PC-9 (cell line): ENCODE measurements at regions not wholly inside any gene's neighbourhood (a gene's known extent, or its start where the extent isn't known, plus 50 kb on each side); places are given as distances from the start of the nearest gene placed in this dataset.

Experiments
- BruUV-seq: library from RNA; stranded (reverse); fragments of 400-500 nt; replicated peaks from 2 replicates; lab custom pipeline; 2021; lab: Mats Ljungman, UMichigan
- CTCF ChIA-PET: fragments of 300-600 bp; sonication (Branson Sonifier 250); formaldehyde crosslinking; loops from one replicate; lab custom pipeline; 2022; ENCODE audit warnings: antibody characterized with exemption; lab: Charles Lee
- POLR2A ChIA-PET: fragments of 300-600 bp; sonication (Branson Sonifier 250); formaldehyde crosslinking; loops from one replicate; lab custom pipeline; 2022; ENCODE audit warnings: antibody characterized with exemption; ENCODE audit not compliant: unreplicated experiment; lab: Charles Lee
- DNase-seq, 2 experiments: peaks; one replicate each; pipeline versions ENCODE4 v3.0.0 to v3.0.0-alpha.2; 2015 to 2022; ENCODE audit warnings: mixed read lengths in 1 of 2
- H2AFZ ChIP-seq: fragments of 200-600 bp; sonication (generic); 2 replicates; pipeline ENCODE4 v1.8.1; 2017; ENCODE audit warnings: antibody characterized with exemption
- H3F3A ChIP-seq: fragments of 200-600 bp; sonication (generic); 2 replicates; pipeline ENCODE4 v1.8.1; 2017; ENCODE audit warnings: antibody characterized with exemption, mild to moderate bottlenecking, low read depth; ENCODE audit not compliant: insufficient read depth
- H3K27ac ChIP-seq: fragments of 200-600 bp; sonication (generic); 2 replicates; pipeline ENCODE4 v1.6.1; 2016; ENCODE audit warnings: mixed run types
- H3K27me3 ChIP-seq: fragments of 200-600 bp; sonication (generic); 2 replicates; pipeline ENCODE4 v1.6.1; 2016; ENCODE audit warnings: low read depth, mixed run types; ENCODE audit not compliant: insufficient read depth
- H3K36me3 ChIP-seq: fragments of 200-600 bp; sonication (generic); 2 replicates; pipeline ENCODE4 v1.6.1; 2016; ENCODE audit warnings: low read depth, mixed run types
- H3K4me1 ChIP-seq: fragments of 200-600 bp; sonication (generic); replicated peaks from 2 replicates; pipeline ENCODE4 v1.6.1; 2016; ENCODE audit warnings: mixed run types; ENCODE audit not compliant: insufficient read depth
- H3K4me2 ChIP-seq: fragments of 200-600 bp; sonication (generic); 2 replicates; pipeline ENCODE4 v1.6.1; 2017; ENCODE audit warnings: mixed run types
- H3K4me3 ChIP-seq: fragments of 200-600 bp; sonication (generic); 2 replicates; pipeline ENCODE4 v1.6.1; 2016; ENCODE audit warnings: mixed run types
- H3K79me2 ChIP-seq: fragments of 200-600 bp; sonication (generic); 2 replicates; pipeline ENCODE4 v1.6.1; 2017; ENCODE audit warnings: low read depth, mixed run types
- H3K9me2 ChIP-seq: fragments of 200-600 bp; sonication (generic); 2 replicates; pipeline ENCODE4 v1.8.1; 2017; ENCODE audit warnings: mild to moderate bottlenecking; ENCODE audit not compliant: insufficient read depth
- H3K9me3 ChIP-seq: fragments of 200-600 bp; sonication (generic); 2 replicates; pipeline ENCODE4 v1.8.1; 2016; ENCODE audit warnings: low read depth; ENCODE audit not compliant: insufficient read depth
- H4K20me1 ChIP-seq: fragments of 200-600 bp; sonication (generic); 2 replicates; pipeline ENCODE4 v1.8.1; 2017; ENCODE audit not compliant: insufficient read depth
- EZH2 ChIP-seq: fragments of 200-600 bp; sonication (generic); IDR thresholded peaks from 2 replicates; pipeline ENCODE4 v1.8.0; 2017; ENCODE audit warnings: antibody characterized with exemption, low read depth
- intact Hi-C: fragments of 100-400 bp; cut with micrococcal nuclease; formaldehyde crosslinking; loops from one replicate; pipeline ENCODE4 v1.10.0; 2022; ENCODE audit not compliant: unreplicated experiment
- TF ChIP-seq, protein P1 (sequence below): fragments of 200-600 bp; sonication (generic); conservative IDR thresholded peaks from 2 replicates; pipeline ENCODE4 v1.6.1; 2017; ENCODE audit warnings: mixed run types, antibody characterized with exemption, mild to moderate bottlenecking, moderate library complexity

DNA sequence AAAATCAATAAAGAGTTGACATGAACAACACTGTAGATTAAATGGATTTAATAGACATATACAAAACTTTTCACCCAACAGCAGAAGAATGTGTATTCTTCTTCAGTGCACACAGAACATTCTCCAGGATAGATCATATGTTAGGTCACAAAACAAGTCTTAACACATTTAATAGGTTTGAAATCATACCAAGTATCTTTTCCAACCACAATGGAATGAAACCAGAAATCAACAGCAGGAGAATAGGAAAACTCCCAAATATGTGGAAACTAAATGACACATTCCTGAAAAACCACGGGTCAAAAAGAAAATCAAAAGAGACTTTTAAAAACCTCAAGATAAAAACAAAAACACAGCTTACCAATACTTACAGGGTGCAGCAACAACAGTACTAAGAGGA lies 790.1 kb upstream of the ZNF608 start:
- Histone ChIP-seq H3K36me3 (no peaks in the 10 kb centered on the region), H3K9me3 (peaks cover 7% of the 10 kb centered on the region; the same call in 1 of the 2 replicates), H3K4me1 (no peaks in the 10 kb centered on the region), H3K4me2 (no peak overlapping the region), H3K27ac (no peak overlapping the region), H3K9me2 (no peaks in the 10 kb centered on the region), H3K79me2 (no peaks in the 10 kb centered on the region), H4K20me1 (no peaks in the 10 kb centered on the region), H3F3A (no peaks in the 10 kb centered on the region), H2AFZ (no peak overlapping the region), H3K4me3 (no peak overlapping the region), H3K27me3 (no peaks in the 10 kb centered on the region)
- no TSS peak for BruUV-seq
- DNase-seq: no peak
- intact Hi-C loops: no loop called here
- POLR2A ChIA-PET: no interaction called here
- CTCF ChIA-PET: no interaction called here
- TF ChIP-seq, protein P1, sequence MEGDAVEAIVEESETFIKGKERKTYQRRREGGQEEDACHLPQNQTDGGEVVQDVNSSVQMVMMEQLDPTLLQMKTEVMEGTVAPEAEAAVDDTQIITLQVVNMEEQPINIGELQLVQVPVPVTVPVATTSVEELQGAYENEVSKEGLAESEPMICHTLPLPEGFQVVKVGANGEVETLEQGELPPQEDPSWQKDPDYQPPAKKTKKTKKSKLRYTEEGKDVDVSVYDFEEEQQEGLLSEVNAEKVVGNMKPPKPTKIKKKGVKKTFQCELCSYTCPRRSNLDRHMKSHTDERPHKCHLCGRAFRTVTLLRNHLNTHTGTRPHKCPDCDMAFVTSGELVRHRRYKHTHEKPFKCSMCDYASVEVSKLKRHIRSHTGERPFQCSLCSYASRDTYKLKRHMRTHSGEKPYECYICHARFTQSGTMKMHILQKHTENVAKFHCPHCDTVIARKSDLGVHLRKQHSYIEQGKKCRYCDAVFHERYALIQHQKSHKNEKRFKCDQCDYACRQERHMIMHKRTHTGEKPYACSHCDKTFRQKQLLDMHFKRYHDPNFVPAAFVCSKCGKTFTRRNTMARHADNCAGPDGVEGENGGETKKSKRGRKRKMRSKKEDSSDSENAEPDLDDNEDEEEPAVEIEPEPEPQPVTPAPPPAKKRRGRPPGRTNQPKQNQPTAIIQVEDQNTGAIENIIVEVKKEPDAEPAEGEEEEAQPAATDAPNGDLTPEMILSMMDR: no peak
- TF ChIP-seq EZH2: no peak

- H3F3A ChIP-seq: no peaks in the 10 kb centered on the region
- TF ChIP-seq EZH2: no peak
- TF ChIP-seq, protein P1: no peak
- intact Hi-C loops: no loop called here
- no TSS peak for BruUV-seq
- ChIA-PET POLR2A (no interaction called here), CTCF (no interaction called here)
- H3K4me2 ChIP-seq: no peak overlapping the region
- H3K27ac ChIP-seq: no peak overlapping the region
- H3K27me3 ChIP-seq: no peaks in the 10 kb centered on the region
- no peaks in the 10 kb centered on the region for H3K4me1 ChIP-seq
- no peaks in the 10 kb centered on the region for H3K79me2 ChIP-seq
- no peaks in the 10 kb centered on the region for H3K9me2 ChIP-seq
- H3K9me3 ChIP-seq: peaks cover 7% of the 10 kb centered on the region
- no peaks in the 10 kb centered on the region for H3K36me3 ChIP-seq
- no peak for DNase-seq
- H2AFZ ChIP-seq: no peak overlapping the region
- no peaks in the 10 kb centered on the region for H4K20me1 ChIP-seq
- H3K4me3 ChIP-seq: no peak overlapping the region
Measured at GRCh38 chr5:125537661-125538060, 791.2 kb upstream of the ZNF608 start.

DNA sequence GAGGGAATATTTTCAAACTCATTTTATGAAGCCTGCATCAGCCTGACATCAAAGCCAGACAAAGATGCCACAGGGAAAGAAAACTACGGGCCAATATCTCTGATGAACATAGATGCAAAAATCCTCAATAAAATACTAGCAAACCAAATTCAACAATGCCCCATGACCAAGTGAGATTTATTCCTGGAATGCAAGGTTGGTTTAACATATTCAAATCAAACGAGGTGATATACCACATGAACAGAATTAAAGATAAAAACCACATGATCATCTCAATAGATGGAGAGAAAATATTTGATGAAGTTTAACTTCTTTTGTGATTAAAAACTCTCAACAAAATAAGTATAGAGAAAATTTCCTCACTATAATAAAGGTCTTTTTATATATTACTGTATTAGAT lies 792.0 kb upstream of the ZNF608 start:
- H2AFZ ChIP-seq: no peak overlapping the region
- TF ChIP-seq, protein P1: no peak
- TF ChIP-seq EZH2: no peak
- peaks cover 7% of the 10 kb centered on the region for H3K9me3 ChIP-seq
- CTCF ChIA-PET: no interaction called here
- no peak overlapping the region for H3K27ac ChIP-seq
- no peaks in the 10 kb centered on the region for H3K36me3 ChIP-seq
- H3K79me2 ChIP-seq: no peaks in the 10 kb centered on the region
- DNase-seq: no peak
- H3K4me1 ChIP-seq: no peaks in the 10 kb centered on the region
- no peaks in the 10 kb centered on the region for H3K9me2 ChIP-seq
- BruUV-seq: no TSS peak
- no peaks in the 10 kb centered on the region for H3F3A ChIP-seq
- H3K4me2 ChIP-seq: no peak overlapping the region
- no peak overlapping the region for H3K4me3 ChIP-seq
- POLR2A ChIA-PET: no interaction called here
- H3K27me3 ChIP-seq: no peaks in the 10 kb centered on the region
- intact Hi-C loops: no loop called here
- H4K20me1 ChIP-seq: no peaks in the 10 kb centered on the region
